Ishikawa (cell line): ENCODE measurements at regions not wholly inside any gene's neighbourhood (a gene's known extent, or its start where the extent isn't known, plus 50 kb on each side); places are given as distances from the start of the nearest gene placed in this dataset.

Experiments
- CEBPB ChIP-seq: IDR thresholded peaks from 2 replicates; pipeline ENCODE4 v1.6.1; 2012
- CREB1 ChIP-seq: IDR thresholded peaks from 2 replicates; pipeline ENCODE4 v1.6.1; 2012; ENCODE audit warnings: low read depth
- EGR1 ChIP-seq: IDR thresholded peaks from 2 replicates; pipeline ENCODE4 v1.6.1; 2012
- EP300 ChIP-seq: IDR thresholded peaks from 2 replicates; pipeline ENCODE4 v1.6.1; 2012; ENCODE audit warnings: borderline replicate concordance
- FOXM1 ChIP-seq: IDR thresholded peaks from 2 replicates; pipeline ENCODE4 v1.6.1; 2012; ENCODE audit warnings: low read depth, borderline replicate concordance
- MAX ChIP-seq: IDR thresholded peaks from 2 replicates; pipeline ENCODE4 v1.6.1; 2012
- NFIC ChIP-seq: IDR thresholded peaks from 2 replicates; pipeline ENCODE4 v1.6.1; 2012
- RAD21 ChIP-seq: IDR thresholded peaks from 2 replicates; pipeline ENCODE4 v1.6.1; 2012; ENCODE audit warnings: low read depth
- REST ChIP-seq: IDR thresholded peaks from 2 replicates; pipeline ENCODE4 v1.6.1; 2012; ENCODE audit warnings: low read depth, mild to moderate bottlenecking
- TAF1 ChIP-seq: IDR thresholded peaks from 2 replicates; pipeline ENCODE4 v1.6.1; 2012; ENCODE audit warnings: low read depth, mild to moderate bottlenecking
- TCF12 ChIP-seq: IDR thresholded peaks from 2 replicates; pipeline ENCODE4 v1.6.1; 2012; ENCODE audit warnings: low read depth
- TEAD4 ChIP-seq: IDR thresholded peaks from 2 replicates; pipeline ENCODE4 v1.6.1; 2012
- YY1 ChIP-seq: IDR thresholded peaks from 2 replicates; pipeline ENCODE4 v1.6.1; 2012; ENCODE audit warnings: low read depth
- ZBTB7A ChIP-seq: IDR thresholded peaks from 2 replicates; pipeline ENCODE4 v1.6.1; 2012; ENCODE audit warnings: low read depth
- TF ChIP-seq, protein P1 (sequence below): IDR thresholded peaks from 2 replicates; pipeline ENCODE4 v1.6.1; 2012

GRCh38 chr4:63170923-63171322 is 1238.3 kb downstream of the TECRL start:
- TF ChIP-seq MAX (no peak), CREB1 (no peak), EP300 (no peak), TEAD4 (no peak), RAD21 (no peak), YY1 (no peak), CEBPB (no peak), ZBTB7A (no peak), NFIC (no peak), REST (no peak), FOXM1 (no peak), TCF12 (no peak), TAF1 (no peak)
- TF ChIP-seq, protein P1, sequence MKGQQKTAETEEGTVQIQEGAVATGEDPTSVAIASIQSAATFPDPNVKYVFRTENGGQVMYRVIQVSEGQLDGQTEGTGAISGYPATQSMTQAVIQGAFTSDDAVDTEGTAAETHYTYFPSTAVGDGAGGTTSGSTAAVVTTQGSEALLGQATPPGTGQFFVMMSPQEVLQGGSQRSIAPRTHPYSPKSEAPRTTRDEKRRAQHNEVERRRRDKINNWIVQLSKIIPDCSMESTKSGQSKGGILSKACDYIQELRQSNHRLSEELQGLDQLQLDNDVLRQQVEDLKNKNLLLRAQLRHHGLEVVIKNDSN, result no peak

- TF ChIP-seq ZBTB7A (no peak), NFIC (no peak), TEAD4 (no peak), TCF12 (no peak), CEBPB (no peak), MAX (no peak), FOXM1 (no peak), RAD21 (no peak), REST (no peak), TAF1 (no peak), CREB1 (no peak), YY1 (no peak), EGR1 (no peak), EP300 (no peak)
- TF ChIP-seq, protein P1, result no peak
Measured at GRCh38 chr4:63169836-63170235, 1239.4 kb downstream of the TECRL start.

- no peak for TF ChIP-seq RAD21
- no peak for TF ChIP-seq YY1
Measured at GRCh38 chr4:63155561-63155960, 1253.7 kb downstream of the TECRL start.

DNA sequence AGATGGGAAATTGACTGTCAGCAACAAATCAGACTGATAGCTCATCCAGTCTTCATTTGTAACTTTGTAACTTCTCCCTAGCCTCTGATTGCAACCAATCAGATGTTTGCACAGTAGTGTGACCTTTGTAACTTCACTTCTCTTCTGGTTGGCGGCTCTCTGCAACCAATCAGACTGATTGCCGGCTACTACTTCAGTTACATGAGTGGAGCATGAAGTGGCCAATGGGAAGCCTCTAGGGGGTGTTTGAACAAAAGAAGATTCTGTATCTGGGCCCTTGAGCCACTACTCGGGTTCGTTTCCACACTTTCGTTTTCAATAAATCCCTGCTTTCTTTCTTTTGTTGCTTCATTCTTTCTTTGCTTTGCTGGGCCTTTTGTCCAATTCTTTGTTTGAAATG is 1285.8 kb downstream of the TECRL start:
- TF ChIP-seq ZBTB7A, result no peak
- TF ChIP-seq MAX, result no peak
- no peak for TF ChIP-seq EGR1
- TF ChIP-seq YY1, result no peak
- no peak for TF ChIP-seq TCF12
- no peak for TF ChIP-seq TEAD4
- no peak for TF ChIP-seq NFIC
- TF ChIP-seq, protein P1, result no peak
- TF ChIP-seq CREB1, result no peak
- TF ChIP-seq RAD21, result no peak
- no peak for TF ChIP-seq CEBPB
- no peak for TF ChIP-seq TAF1
- no peak for TF ChIP-seq EP300
- no peak for TF ChIP-seq REST
- TF ChIP-seq FOXM1, result no peak
